Gastrocnemius medialis (tissue), 4 donors: ENCODE measurements at regions not wholly inside any gene's neighbourhood (a gene's known extent, or its start where the extent isn't known, plus 50 kb on each side); places are given as distances from the start of the nearest gene placed in this dataset.
"Not testable (repeated sequence)": the region's sequence is repeated elsewhere in the genome, so short reads cannot be mapped to it uniquely, and the experiment has no call there.

Experiments used
- POLR2A ChIP-seq, 2 donors: fragments of 450-650 bp; IDR thresholded peaks; one replicate each; pipeline ENCODE4 v1.6.1; 2017; ENCODE audit warnings: antibody characterized with exemption in 2 of 2, mild to moderate bottlenecking in 2 of 2, moderate library complexity in 2 of 2
- TF ChIP-seq, protein P1 (sequence below), 5 experiments: fragments of 450-650 bp in 3 of 5; fragments of 200-600 bp in 2 of 5; sonication (generic) in 2 of 5; IDR thresholded peaks in 4 of 5; conservative IDR thresholded peaks in 1 of 5; 1 replicate in 4 of 5; 2 replicates in 1 of 5; pipeline ENCODE4 v1.5.1; 2016 to 2019; ENCODE audit warnings: antibody characterized with exemption in 5 of 5, mild to moderate bottlenecking in 3 of 5, moderate library complexity in 3 of 5

- TF ChIP-seq, protein P1, sequence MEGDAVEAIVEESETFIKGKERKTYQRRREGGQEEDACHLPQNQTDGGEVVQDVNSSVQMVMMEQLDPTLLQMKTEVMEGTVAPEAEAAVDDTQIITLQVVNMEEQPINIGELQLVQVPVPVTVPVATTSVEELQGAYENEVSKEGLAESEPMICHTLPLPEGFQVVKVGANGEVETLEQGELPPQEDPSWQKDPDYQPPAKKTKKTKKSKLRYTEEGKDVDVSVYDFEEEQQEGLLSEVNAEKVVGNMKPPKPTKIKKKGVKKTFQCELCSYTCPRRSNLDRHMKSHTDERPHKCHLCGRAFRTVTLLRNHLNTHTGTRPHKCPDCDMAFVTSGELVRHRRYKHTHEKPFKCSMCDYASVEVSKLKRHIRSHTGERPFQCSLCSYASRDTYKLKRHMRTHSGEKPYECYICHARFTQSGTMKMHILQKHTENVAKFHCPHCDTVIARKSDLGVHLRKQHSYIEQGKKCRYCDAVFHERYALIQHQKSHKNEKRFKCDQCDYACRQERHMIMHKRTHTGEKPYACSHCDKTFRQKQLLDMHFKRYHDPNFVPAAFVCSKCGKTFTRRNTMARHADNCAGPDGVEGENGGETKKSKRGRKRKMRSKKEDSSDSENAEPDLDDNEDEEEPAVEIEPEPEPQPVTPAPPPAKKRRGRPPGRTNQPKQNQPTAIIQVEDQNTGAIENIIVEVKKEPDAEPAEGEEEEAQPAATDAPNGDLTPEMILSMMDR (IDR thresholded peaks at IDR 0.05 in 4 of 5, conservative IDR thresholded peaks at IDR 0.05 in 1 of 5): not testable (repeated sequence)
- TF ChIP-seq POLR2A (IDR thresholded peaks at IDR 0.05): not testable (repeated sequence)
These were observed 188.3 kb downstream of the OR4M2 start for GRCh38 chr15:22268654-22269053.
